ENCODE measurements at regions not wholly inside any gene's neighbourhood (a gene's known extent, or its start where the extent isn't known, plus 50 kb on each side); places are given as distances from the start of the nearest gene placed in this dataset.

DNA sequence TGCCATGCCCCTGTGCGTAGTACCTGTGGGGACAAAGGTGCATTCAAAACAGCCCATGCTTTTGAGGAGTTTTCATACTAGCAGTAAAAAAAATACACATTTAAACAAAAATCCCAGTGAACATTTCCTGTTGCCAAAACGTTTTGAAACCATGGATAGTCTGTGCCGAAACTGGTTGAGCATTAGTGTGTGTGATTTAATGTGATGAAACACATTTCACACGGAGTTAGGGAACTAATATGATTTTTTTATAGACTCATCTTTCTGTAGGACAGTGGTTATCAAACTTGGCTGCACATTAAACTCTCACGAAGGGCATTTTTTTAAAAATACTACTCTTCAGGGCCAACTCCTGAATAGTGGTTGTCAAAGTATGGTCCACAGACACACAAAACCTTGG lies 111.8 kb upstream of the CREB5 start:
- H3K9me3 ChIP-seq (ENCODE audit: low read depth) = no peaks in the 10 kb centered on the region
- H3K27ac ChIP-seq = no peak overlapping the region
- no peaks in the 10 kb centered on the region for H3K27me3 ChIP-seq
- Mint-ChIP-seq H3K27ac (no peak overlapping the region), H3K27me3 (ENCODE audit: insufficient read depth, low read depth) (no peaks in the 10 kb centered on the region), H3K4me1 (peaks cover 10% of the 10 kb centered on the region), H3K36me3 (no peaks in the 10 kb centered on the region), H3K4me3 (no peak overlapping the region), H3K9me3 (no peaks in the 10 kb centered on the region)
- no peak overlapping the region for H3K9ac ChIP-seq
- no peaks in the 10 kb centered on the region for H3K79me2 ChIP-seq (ENCODE audit: low read depth)
- H3F3A ChIP-seq (ENCODE audit: low read depth) = no peaks in the 10 kb centered on the region
- H3K4me2 ChIP-seq = no peak overlapping the region
- H2AFZ ChIP-seq (replicated peaks) = no peak overlapping the region
- no peaks in the 10 kb centered on the region for H4K20me1 ChIP-seq (ENCODE audit: low read depth)
- DNase-seq (ENCODE audit: low spot score) = no peak
- TF ChIP-seq EZH2 (IDR thresholded peaks at IDR 0.05) (no peak), EZH2phosphoT487 (IDR thresholded peaks at IDR 0.05) (no peak)
- TF ChIP-seq, protein P1, sequence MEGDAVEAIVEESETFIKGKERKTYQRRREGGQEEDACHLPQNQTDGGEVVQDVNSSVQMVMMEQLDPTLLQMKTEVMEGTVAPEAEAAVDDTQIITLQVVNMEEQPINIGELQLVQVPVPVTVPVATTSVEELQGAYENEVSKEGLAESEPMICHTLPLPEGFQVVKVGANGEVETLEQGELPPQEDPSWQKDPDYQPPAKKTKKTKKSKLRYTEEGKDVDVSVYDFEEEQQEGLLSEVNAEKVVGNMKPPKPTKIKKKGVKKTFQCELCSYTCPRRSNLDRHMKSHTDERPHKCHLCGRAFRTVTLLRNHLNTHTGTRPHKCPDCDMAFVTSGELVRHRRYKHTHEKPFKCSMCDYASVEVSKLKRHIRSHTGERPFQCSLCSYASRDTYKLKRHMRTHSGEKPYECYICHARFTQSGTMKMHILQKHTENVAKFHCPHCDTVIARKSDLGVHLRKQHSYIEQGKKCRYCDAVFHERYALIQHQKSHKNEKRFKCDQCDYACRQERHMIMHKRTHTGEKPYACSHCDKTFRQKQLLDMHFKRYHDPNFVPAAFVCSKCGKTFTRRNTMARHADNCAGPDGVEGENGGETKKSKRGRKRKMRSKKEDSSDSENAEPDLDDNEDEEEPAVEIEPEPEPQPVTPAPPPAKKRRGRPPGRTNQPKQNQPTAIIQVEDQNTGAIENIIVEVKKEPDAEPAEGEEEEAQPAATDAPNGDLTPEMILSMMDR (IDR thresholded peaks at IDR 0.05) = no peak
- no peaks in the 10 kb centered on the region for H3K36me3 ChIP-seq
- H3K4me1 ChIP-seq = peaks cover 7% of the 10 kb centered on the region
- no peak overlapping the region for H3K4me3 ChIP-seq

DNA sequence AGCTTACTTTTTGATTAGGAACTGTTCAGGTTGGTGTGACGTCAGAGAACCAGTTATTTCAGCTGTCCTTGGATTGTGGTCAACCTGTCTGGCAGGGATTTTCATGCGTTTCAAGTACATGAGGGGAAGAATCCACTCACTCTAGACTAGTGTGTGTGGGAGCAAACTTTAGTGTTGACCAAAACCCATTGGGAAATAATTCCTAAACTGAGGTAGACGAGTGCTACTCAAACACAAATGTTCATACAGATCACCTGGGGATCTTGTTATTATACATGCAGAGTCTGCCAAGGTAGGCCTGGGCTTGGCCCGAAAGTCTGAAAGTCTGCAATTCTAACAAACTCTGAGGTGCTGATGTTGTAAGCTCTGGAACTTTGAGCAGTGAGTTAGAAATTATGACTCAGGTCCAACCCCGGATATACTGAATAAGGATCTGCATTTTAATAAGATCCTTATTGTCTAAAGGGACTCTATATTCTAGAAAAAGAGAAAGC lies 111.1 kb upstream of the CREB5 start:
- Histone ChIP-seq H3K36me3 (no peaks in the 10 kb centered on the region), H3K4me1 (peaks cover 10% of the 10 kb centered on the region), H3K4me3 (no peak overlapping the region), H4K20me1 (ENCODE audit: low read depth) (no peaks in the 10 kb centered on the region), H3K27me3 (no peaks in the 10 kb centered on the region), H3K9ac (no peak overlapping the region), H2AFZ (replicated peaks) (no peak overlapping the region), H3K27ac (no peak overlapping the region), H3F3A (ENCODE audit: low read depth) (no peaks in the 10 kb centered on the region), H3K79me2 (ENCODE audit: low read depth) (no peaks in the 10 kb centered on the region), H3K4me2 (no peak overlapping the region), H3K9me3 (ENCODE audit: low read depth) (no peaks in the 10 kb centered on the region)
- H3K27me3 Mint-ChIP-seq (ENCODE audit: insufficient read depth, low read depth) = no peaks in the 10 kb centered on the region
- H3K4me3 Mint-ChIP-seq = no peak overlapping the region
- no peaks in the 10 kb centered on the region for H3K36me3 Mint-ChIP-seq
- TF ChIP-seq, protein P1 (IDR thresholded peaks at IDR 0.05) = no peak
- TF ChIP-seq EZH2phosphoT487 (IDR thresholded peaks at IDR 0.05) (no peak), EZH2 (IDR thresholded peaks at IDR 0.05) (no peak)
- H3K4me1 Mint-ChIP-seq = peaks cover 10% of the 10 kb centered on the region
- no peaks in the 10 kb centered on the region for H3K9me3 Mint-ChIP-seq
- H3K27ac Mint-ChIP-seq = no peak overlapping the region
- no peak for DNase-seq (ENCODE audit: low spot score)

DNA sequence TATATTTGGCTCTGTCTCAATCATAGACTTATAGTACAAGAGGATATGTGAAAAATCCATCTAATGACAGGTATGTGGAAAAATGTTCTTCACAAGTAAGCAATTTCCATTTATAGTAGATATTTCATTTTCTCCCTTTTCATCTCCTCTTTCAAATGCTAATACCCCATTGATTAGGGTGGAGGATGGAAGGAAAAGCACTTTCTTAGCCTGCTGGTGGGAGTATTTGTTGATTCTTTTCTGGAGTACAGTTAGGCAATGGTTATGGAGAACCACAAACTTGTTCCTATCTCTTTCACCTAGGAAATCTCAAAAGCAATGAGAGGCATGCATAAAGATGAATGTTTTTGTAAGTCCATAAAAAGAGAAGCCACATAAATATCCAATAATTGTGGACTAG lies 108.0 kb upstream of the CREB5 start:
- peaks cover 3% of the 10 kb centered on the region for H3K27me3 Mint-ChIP-seq (ENCODE audit: insufficient read depth, low read depth)
- H3K4me3 Mint-ChIP-seq = no peak overlapping the region

More for the DNA sequence above, 108.0 kb upstream of the CREB5 start:
- Histone ChIP-seq H3K27ac (no peak overlapping the region), H4K20me1 (ENCODE audit: low read depth) (no peaks in the 10 kb centered on the region), H3K36me3 (no peaks in the 10 kb centered on the region), H3K4me3 (no peak overlapping the region), H3F3A (ENCODE audit: low read depth) (no peaks in the 10 kb centered on the region), H3K27me3 (no peaks in the 10 kb centered on the region), H3K9ac (no peak overlapping the region), H3K9me3 (ENCODE audit: low read depth) (no peaks in the 10 kb centered on the region), H3K4me1 (peaks cover 10% of the 10 kb centered on the region), H2AFZ (replicated peaks) (no peak overlapping the region), H3K79me2 (ENCODE audit: low read depth) (no peaks in the 10 kb centered on the region), H3K4me2 (no peak overlapping the region)
- no peak for TF ChIP-seq EZH2phosphoT487 (IDR thresholded peaks at IDR 0.05)
- TF ChIP-seq EZH2 (IDR thresholded peaks at IDR 0.05) = no peak
- TF ChIP-seq, protein P1 (IDR thresholded peaks at IDR 0.05) = no peak
- Mint-ChIP-seq H3K36me3 (no peaks in the 10 kb centered on the region), H3K27ac (no peak overlapping the region), H3K4me1 (peaks cover 5% of the 10 kb centered on the region), H3K9me3 (peaks cover 4% of the 10 kb centered on the region)
- no peak for DNase-seq (ENCODE audit: low spot score)

Data from neural progenitor cell (in vitro differentiated cells).